ENCODE measurements at regions not wholly inside any gene's neighbourhood (a gene's known extent, or its start where the extent isn't known, plus 50 kb on each side); places are given as distances from the start of the nearest gene placed in this dataset.
"Not testable (repeated sequence)": the region's sequence is repeated elsewhere in the genome, so short reads cannot be mapped to it uniquely, and the experiment has no call there.

GRCh38 chr17:6257336-6257735 lies 177.6 kb downstream of the AIPL1 start:
- no peak for DNase-seq (ENCODE audit: low read depth in 2 of 2)

GRCh38 chr17:6255322-6255721 lies 179.6 kb downstream of the AIPL1 start:
- no peak for DNase-seq (ENCODE audit: low read depth in 2 of 2)

GRCh38 chr17:6254036-6254435 lies 180.9 kb downstream of the AIPL1 start:
- DNase-seq (ENCODE audit: low read depth in 2 of 2) = no peak

DNA sequence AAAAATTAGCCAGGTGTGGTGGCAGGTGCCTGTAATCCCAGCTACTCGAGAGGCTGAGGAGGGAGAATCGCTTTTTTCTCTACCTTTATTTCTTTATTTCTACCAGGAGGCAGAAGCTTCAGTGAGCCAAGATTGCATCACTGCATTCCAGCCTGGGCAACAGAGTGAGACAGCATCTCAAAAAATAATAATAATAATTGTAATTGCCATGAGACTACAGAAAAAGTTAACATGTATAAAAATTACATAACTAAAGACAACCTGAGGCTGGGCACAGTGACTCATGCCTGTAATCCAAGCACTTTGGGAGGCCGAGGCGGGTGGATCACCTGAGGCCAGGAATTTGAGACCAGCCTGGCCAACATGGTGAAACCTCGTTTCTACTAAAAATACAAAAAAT lies 181.5 kb downstream of the WSCD1 start:
- not testable (repeated sequence) for DNase-seq (ENCODE audit: low read depth in 2 of 2)

- DNase-seq (ENCODE audit: low read depth in 2 of 2) = no peak
Observed at GRCh38 chr17:6249732-6250131, 179.6 kb downstream of the WSCD1 start.

GRCh38 chr17:6248061-6248460 lies 177.9 kb downstream of the WSCD1 start:
- no peak for DNase-seq (ENCODE audit: low read depth in 2 of 2)

DNA sequence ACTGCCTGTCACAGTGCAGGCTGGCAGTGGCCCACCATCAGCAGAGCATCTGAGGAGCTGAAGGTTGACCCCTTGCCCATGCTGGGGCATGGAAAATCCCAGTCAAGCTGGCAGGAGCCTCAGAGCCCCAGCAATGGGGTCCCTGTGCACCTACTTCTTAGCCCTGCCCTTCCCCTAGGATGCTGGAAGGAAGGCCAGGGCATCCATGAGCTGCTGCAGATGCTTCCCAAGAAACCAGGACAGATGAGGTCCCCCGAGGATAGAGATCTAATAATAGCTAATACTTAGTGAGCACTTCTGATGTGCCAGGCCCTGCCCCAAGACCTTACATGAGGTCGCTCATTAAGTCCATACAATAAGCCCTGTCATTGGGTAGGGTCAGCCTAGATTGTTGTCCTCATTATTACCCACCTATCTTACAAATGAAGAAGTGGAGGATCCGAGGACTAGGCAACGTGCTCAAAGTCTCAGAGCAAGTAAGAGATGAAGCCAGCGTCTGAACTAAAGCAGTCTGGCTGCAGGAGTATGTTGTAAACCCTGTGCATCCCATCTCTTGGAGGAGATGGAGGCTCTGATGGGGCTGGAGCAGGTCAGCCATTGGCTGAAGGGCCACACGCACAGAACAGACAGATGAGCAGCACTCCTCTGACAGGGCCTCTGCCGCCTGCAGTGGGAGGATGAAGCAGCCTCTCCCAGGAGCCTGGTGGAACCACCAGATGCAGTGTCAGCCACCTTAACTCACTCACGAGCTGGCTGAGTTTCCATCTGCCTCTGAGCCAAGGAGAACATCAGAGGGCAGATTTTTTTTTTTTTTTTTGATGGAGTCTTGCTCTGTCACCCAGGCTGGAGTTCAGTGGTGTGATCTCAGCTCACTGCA lies 175.4 kb downstream of the WSCD1 start:
- DNase-seq (ENCODE audit: low read depth in 2 of 2) = no peak

DNA sequence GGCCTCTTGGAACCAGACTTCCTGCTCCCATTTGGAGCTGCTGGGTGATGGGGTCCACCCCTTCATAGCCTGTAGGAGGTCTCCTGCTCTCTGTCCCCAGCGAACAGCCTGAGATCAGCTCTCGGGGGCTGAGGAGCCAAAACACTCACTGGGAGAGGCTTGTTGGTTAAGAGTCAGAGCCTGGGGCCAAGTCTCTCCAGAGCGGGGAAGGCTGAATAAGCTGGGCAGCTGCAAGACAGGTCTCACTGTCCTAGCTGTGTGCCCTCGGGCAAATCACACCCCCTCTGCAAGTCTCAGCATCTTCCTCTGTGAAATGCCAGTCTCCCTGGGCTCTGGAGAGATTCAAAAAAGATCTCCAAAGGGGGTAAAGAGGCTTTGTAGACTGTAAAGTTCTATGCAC lies 174.6 kb downstream of the WSCD1 start:
- no peak for DNase-seq (ENCODE audit: low read depth in 2 of 2)

- no peak for DNase-seq (ENCODE audit: low read depth in 2 of 2)
Observed at GRCh38 chr17:6244253-6244652, 174.1 kb downstream of the WSCD1 start.

- no peak for DNase-seq (ENCODE audit: low read depth in 2 of 2)
Observed at GRCh38 chr17:6243186-6243585, 173.0 kb downstream of the WSCD1 start.

- no peak for DNase-seq (ENCODE audit: low read depth in 2 of 2)
Observed at GRCh38 chr17:6241996-6242395, 171.8 kb downstream of the WSCD1 start.

DNA sequence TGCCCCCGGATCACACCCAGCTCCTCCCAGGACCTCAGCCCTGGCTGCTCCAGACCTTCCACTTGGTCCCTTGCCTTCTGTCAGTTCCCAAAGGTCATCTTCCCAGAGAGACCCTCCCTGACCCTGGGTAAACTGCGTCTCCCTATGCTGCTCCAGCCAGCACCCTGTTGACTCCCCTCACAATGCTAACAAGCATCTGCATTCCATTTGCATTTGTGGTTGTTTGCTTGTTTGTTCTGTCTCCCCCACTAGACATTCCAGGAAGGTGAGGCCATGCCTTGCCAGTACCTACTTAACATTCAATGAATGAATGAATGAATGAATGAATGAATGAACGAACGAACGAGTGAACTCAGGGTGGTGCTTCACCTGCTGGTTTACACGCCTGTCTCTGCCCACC lies 171.2 kb downstream of the WSCD1 start:
- DNase-seq (ENCODE audit: low read depth in 2 of 2) = no peak

GRCh38 chr17:6240601-6241000 lies 170.4 kb downstream of the WSCD1 start:
- DNase-seq (ENCODE audit: low read depth in 2 of 2) = no peak

GRCh38 chr17:6240001-6240400 lies 169.8 kb downstream of the WSCD1 start:
- DNase-seq (ENCODE audit: low read depth in 2 of 2) = no peak

GRCh38 chr17:6239241-6239798 lies 169.1 kb downstream of the WSCD1 start:
- DNase-seq (ENCODE audit: low read depth in 2 of 2) = no peak

DNA sequence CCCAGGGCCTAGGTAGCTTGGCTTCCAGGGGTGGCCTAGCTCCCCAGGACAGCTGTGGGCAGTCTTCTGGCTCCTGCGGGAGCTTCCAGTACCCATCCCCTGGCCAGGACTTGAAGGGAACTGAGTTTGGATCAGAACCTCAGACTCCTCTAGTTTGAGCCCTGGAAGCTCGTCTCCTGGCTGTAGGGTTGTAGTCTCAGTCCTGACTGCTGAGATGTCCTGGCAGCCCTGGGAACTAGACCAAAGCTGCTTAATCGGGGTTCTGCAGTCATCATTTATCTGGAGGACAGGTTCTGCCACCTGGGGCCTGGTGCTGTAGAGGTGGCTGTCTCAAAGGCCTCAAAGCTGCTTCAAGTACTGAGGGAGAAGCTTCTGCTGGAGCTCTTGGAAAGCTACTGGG lies 163.7 kb downstream of the WSCD1 start:
- no peak for DNase-seq (ENCODE audit: low read depth in 2 of 2)

DNA sequence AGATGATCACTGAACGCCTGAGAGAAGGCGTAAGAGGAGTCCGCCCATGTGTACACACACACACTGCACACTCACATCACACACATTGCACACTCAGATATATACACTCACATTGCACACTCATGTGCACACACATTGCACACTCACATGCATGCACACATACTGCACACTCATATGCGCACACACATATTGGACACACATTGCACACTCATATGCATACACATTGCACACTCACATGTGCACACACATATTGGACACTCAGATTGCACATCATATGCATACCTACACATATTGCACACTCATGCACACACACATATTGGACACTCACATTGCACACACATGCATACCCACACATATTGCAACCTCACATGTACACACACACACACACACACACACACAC lies 163.2 kb downstream of the WSCD1 start:
- DNase-seq (ENCODE audit: low read depth in 2 of 2) = no peak

GRCh38 chr17:6232732-6233101 lies 162.5 kb downstream of the WSCD1 start:
- DNase-seq (ENCODE audit: low read depth in 2 of 2) = no peak

DNA sequence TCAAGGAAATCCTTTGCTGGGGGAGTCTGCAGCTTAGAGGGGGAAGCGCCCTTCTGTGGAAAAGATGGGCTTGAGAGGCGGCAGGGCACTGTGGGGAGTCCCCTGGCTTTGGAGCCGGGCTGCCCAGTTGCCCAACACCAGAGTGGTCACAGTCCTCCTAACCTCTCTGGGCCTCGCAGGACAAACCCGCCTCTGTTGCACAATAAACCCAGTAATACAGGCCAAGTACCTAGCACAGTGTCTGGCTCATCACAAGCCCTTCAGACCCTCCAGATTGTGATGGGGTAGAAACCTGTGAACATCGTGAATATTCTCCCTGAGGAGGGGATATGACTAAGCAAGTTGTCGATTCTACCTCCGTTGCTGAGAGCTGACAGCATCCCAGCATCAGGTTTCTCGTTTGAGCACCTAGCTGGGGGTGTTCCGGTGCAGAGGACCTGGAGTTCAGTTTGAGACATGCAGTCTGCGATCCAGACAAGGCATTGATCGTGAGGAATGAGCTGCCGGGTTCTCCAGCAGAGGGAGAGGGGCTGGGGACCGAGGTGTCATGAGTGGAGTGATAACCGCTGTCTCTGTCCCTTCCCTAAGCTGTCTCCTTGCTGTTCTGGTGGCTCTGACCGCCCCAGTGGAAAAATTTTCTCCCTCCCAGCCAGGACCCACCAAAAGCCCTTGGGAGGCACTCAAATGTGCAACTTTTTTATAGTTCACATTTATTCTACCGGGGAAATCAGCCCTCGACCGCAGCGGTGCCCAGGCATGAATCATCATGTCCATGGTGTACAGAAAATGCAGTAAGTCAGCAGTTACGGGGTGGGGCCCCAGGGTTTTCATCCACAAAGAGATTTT lies 161.9 kb downstream of the WSCD1 start:
- no peak for DNase-seq (ENCODE audit: low read depth in 2 of 2)

GRCh38 chr17:6231465-6231864 lies 161.3 kb downstream of the WSCD1 start:
- no peak for DNase-seq (ENCODE audit: low read depth in 2 of 2)

DNA sequence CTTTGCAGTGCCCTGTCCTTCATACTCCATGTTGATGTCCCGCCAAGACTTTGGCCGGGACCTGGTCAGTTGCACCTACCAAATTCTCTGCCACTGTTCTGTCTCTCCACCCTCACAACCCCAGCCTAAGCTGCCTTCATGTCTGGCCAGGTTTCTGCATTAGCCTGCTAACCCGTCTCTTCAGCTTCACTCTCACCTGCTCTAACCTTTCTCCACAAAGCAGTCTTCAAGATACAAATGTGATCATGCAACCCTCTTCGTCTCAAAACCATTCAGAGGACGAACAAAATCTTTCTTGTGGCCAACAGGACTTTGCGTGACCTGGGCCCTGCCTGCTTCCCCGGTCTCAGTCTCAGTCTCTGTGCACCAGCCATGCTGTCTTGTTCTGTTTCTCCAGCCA lies 148.2 kb downstream of the WSCD1 start:
- no peak for DNase-seq (ENCODE audit: low read depth in 2 of 2)
